K562 (cell line): ENCODE measurements at regions not wholly inside any gene's neighbourhood (a gene's known extent, or its start where the extent isn't known, plus 50 kb on each side); places are given as distances from the start of the nearest gene placed in this dataset.

Source experiments
- ATF2 ChIP-seq: sonication (generic); formaldehyde crosslinking; IDR thresholded peaks from 2 replicates; pipeline ENCODE4 v1.8.1; 2022; ENCODE audit warnings: missing genetic modification reagents
- CTCF ChIP-seq, 3 experiments: IDR thresholded peaks in 2 of 3; conservative IDR thresholded peaks in 1 of 3; 2 replicates each; pipeline ENCODE4 v1.5.1; 2011 to 2012; ENCODE audit warnings: low read length in 3 of 3, mild to moderate bottlenecking in 3 of 3, control low read depth in 2 of 3, improper control_type of control experiment in 1 of 3, inconsistent platforms in 1 of 3, low read depth in 1 of 3, mixed read lengths in 1 of 3, moderate library complexity in 1 of 3; ENCODE audit not compliant: insufficient read depth in 2 of 3
- HDAC2 ChIP-seq: fragments of 450-650 bp; IDR thresholded peaks from 2 replicates; pipeline ENCODE4 v1.6.1; 2016; ENCODE audit warnings: mild to moderate bottlenecking
- POLR2AphosphoS5 ChIP-seq: IDR thresholded peaks from 2 replicates; pipeline ENCODE4 v1.6.1; 2011; ENCODE audit warnings: mild to moderate bottlenecking, low read depth, low read length, moderate library complexity; ENCODE audit not compliant: control insufficient read depth, insufficient read depth
- SREBF2 ChIP-seq: sonication (generic); formaldehyde crosslinking; IDR thresholded peaks from 2 replicates; pipeline ENCODE4 v1.4.0; 2020; ENCODE audit warnings: mild to moderate bottlenecking, missing genetic modification reagents
- ZNF175 ChIP-seq: fragments of 200-800 bp; sonication (Bioruptor generic); IDR thresholded peaks from 2 replicates; pipeline ENCODE4 v1.6.1; 2016; ENCODE audit warnings: low read depth, mild to moderate bottlenecking, missing genetic modification characterization, missing compliant biosample characterization

- TF ChIP-seq ATF2 (CRISPR knock-in tag) (no peak), SREBF2 (CRISPR knock-in tag) (no peak), ZNF175 (no peak), HDAC2 (no peak), CTCF (IDR thresholded peaks at IDR 0.05 in 2 of 3, conservative IDR thresholded peaks at IDR 0.05 in 1 of 3; ENCODE audit: insufficient read depth in 2 of 3, low read depth in 1 of 3, low read length in 3 of 3) (no peak), POLR2AphosphoS5 (no peak)
Measured at GRCh38 chr18:70559446-70559845, 270.6 kb downstream of the SOCS6 start.
